ENCODE measurements at regions not wholly inside any gene's neighbourhood (a gene's known extent, or its start where the extent isn't known, plus 50 kb on each side); places are given as distances from the start of the nearest gene placed in this dataset.
"Not testable (repeated sequence)": the region's sequence is repeated elsewhere in the genome, so short reads cannot be mapped to it uniquely, and the experiment has no call there.

GRCh38 chr7:110472419-110472818 is 618.5 kb upstream of the LRRN3 start:
- DNase-seq (ENCODE audit: low read depth), result not testable (repeated sequence)

- DNase-seq (ENCODE audit: low read depth), result no peak
Measured at GRCh38 chr7:110480964-110481363, 610.0 kb upstream of the LRRN3 start.

- DNase-seq (ENCODE audit: low read depth), result no peak
Measured at GRCh38 chr7:110483553-110483952, 607.4 kb upstream of the LRRN3 start.

GRCh38 chr7:110484356-110484755 is 606.6 kb upstream of the LRRN3 start:
- DNase-seq (ENCODE audit: low read depth), result no peak

- no peak for DNase-seq (ENCODE audit: low read depth)
Measured at GRCh38 chr7:110486549-110486948, 604.4 kb upstream of the LRRN3 start.

GRCh38 chr7:110502888-110503465 is 588.0 kb upstream of the LRRN3 start:
- DNase-seq (ENCODE audit: low read depth), result no peak

GRCh38 chr7:110507369-110507768 is 583.6 kb upstream of the LRRN3 start:
- DNase-seq (ENCODE audit: low read depth), result no peak

GRCh38 chr7:110507832-110508231 is 583.1 kb upstream of the LRRN3 start:
- DNase-seq (ENCODE audit: low read depth), result no peak

GRCh38 chr7:110514975-110515551 is 575.9 kb upstream of the LRRN3 start:
- DNase-seq (ENCODE audit: low read depth), result not testable (repeated sequence)

- DNase-seq (ENCODE audit: low read depth), result no peak
Measured at GRCh38 chr7:110519851-110520250, 571.1 kb upstream of the LRRN3 start.

- DNase-seq (ENCODE audit: low read depth), result no peak
Measured at GRCh38 chr7:110521357-110521911, 569.5 kb upstream of the LRRN3 start.

GRCh38 chr7:110522061-110522760 is 568.7 kb upstream of the LRRN3 start:
- DNase-seq (ENCODE audit: low read depth), result no peak

GRCh38 chr7:110522761-110523200 is 568.1 kb upstream of the LRRN3 start:
- peak; percentile 17 for DNase-seq (ENCODE audit: low read depth)

GRCh38 chr7:110529175-110529574 is 561.8 kb upstream of the LRRN3 start:
- DNase-seq (ENCODE audit: low read depth), result no peak

- no peak for DNase-seq (ENCODE audit: low read depth)
Measured at GRCh38 chr7:110531186-110531585, 559.7 kb upstream of the LRRN3 start.

GRCh38 chr7:110534241-110534931 is 556.5 kb upstream of the LRRN3 start:
- DNase-seq (ENCODE audit: low read depth), result peak; percentile 6

GRCh38 chr7:110539216-110539615 is 551.7 kb upstream of the LRRN3 start:
- DNase-seq (ENCODE audit: low read depth), result peak; percentile 7

- DNase-seq (ENCODE audit: low read depth), result peak; percentile 57
Measured at GRCh38 chr7:110541962-110542361, 549.0 kb upstream of the LRRN3 start.

- peak; percentile 32 for DNase-seq (ENCODE audit: low read depth)
Measured at GRCh38 chr7:110544194-110544593, 546.7 kb upstream of the LRRN3 start.

- no peak for DNase-seq (ENCODE audit: low read depth)
Measured at GRCh38 chr7:110548372-110548771, 542.6 kb upstream of the LRRN3 start.

- DNase-seq (ENCODE audit: low read depth), result no peak
Measured at GRCh38 chr7:110557136-110557535, 533.8 kb upstream of the LRRN3 start.

GRCh38 chr7:110563286-110563685 is 527.6 kb upstream of the LRRN3 start:
- DNase-seq (ENCODE audit: low read depth), result not testable (repeated sequence)

- no peak for DNase-seq (ENCODE audit: low read depth)
Measured at GRCh38 chr7:110564246-110564645, 526.7 kb upstream of the LRRN3 start.
